Breast epithelium (tissue), 4 donors: ENCODE measurements at regions not wholly inside any gene's neighbourhood (a gene's known extent, or its start where the extent isn't known, plus 50 kb on each side); places are given as distances from the start of the nearest gene placed in this dataset.

Source experiments
- DNase-seq, 2 donors: peaks; one replicate each; pipeline ENCODE4 v3.0.0-alpha.2; 2019; ENCODE audit warnings: low spot score in 2 of 2
- H3K27ac ChIP-seq, 2 donors: fragments of 200-600 bp; sonication (generic) in 1 of 2; one replicate each; pipeline ENCODE4 v1.5.1; 2016 to 2019; ENCODE audit warnings: mild to moderate bottlenecking in 1 of 2
- H3K27me3 ChIP-seq, 2 donors: fragments of 200-600 bp; sonication (generic) in 1 of 2; one replicate each; pipeline versions ENCODE4 v1.5.1 to v1.6.0; 2017 to 2019; ENCODE audit warnings: control low read depth in 1 of 2, mild to moderate bottlenecking in 1 of 2
- H3K36me3 ChIP-seq: fragments of 200-600 bp; one replicate; pipeline ENCODE4 v1.5.1; 2019
- H3K4me1 ChIP-seq, 2 donors: fragments of 200-600 bp; sonication (generic); one replicate each; pipeline ENCODE4 v1.5.1; 2016 to 2019; ENCODE audit warnings: control low read depth in 1 of 2
- H3K4me3 ChIP-seq, 3 donors: fragments of 200-600 bp; sonication (generic); 1 replicate in 2 of 3; 2 replicates in 1 of 3; pipeline ENCODE4 v1.5.1; 2016 to 2019; ENCODE audit warnings: mild to moderate bottlenecking in 3 of 3, moderate library complexity in 2 of 3
- H3K9me3 ChIP-seq, 2 donors: fragments of 200-600 bp; sonication (generic) in 1 of 2; one replicate each; pipeline ENCODE4 v1.5.1; 2016 to 2019; ENCODE audit warnings: control low read depth in 1 of 2
- POLR2A ChIP-seq: fragments of 450-650 bp; IDR thresholded peaks from one replicate; pipeline ENCODE4 v1.6.1; 2016; ENCODE audit warnings: antibody characterized with exemption, mild to moderate bottlenecking, moderate library complexity
- POLR2AphosphoS5 ChIP-seq, 3 donors: sonication (generic); formaldehyde crosslinking; IDR thresholded peaks; one replicate each; pipeline ENCODE4 v1.6.1; 2017; ENCODE audit warnings: antibody characterized with exemption in 3 of 3
- intact Hi-C: fragments of 100-400 bp; cut with DNase I; formaldehyde crosslinking; loops from one replicate; pipeline ENCODE4 v1.15.1; 2023; ENCODE audit warnings: low total_unique reads
- TF ChIP-seq, protein P1 (sequence below), 3 donors: fragments of 450-650 bp; IDR thresholded peaks; one replicate each; pipeline ENCODE4 v1.5.1; 2016 to 2017; ENCODE audit warnings: antibody characterized with exemption in 3 of 3, mild to moderate bottlenecking in 3 of 3, moderate library complexity in 3 of 3

GRCh38 chr16:63200940-63201339 lies 1164.7 kb upstream of the CDH8 start:
- Histone ChIP-seq H3K36me3 (no peaks in the 10 kb centered on the region), H3K4me3 (no peak overlapping the region), H3K27ac (no peak overlapping the region), H3K4me1 (no peaks in the 10 kb centered on the region), H3K9me3 (no peaks in the 10 kb centered on the region), H3K27me3 (no peaks in the 10 kb centered on the region)
- no peak for DNase-seq
- intact Hi-C loops = no loop called here
- TF ChIP-seq POLR2AphosphoS5 (IDR thresholded peaks at IDR 0.05) = no peak
- TF ChIP-seq POLR2A = no peak
- TF ChIP-seq, protein P1, sequence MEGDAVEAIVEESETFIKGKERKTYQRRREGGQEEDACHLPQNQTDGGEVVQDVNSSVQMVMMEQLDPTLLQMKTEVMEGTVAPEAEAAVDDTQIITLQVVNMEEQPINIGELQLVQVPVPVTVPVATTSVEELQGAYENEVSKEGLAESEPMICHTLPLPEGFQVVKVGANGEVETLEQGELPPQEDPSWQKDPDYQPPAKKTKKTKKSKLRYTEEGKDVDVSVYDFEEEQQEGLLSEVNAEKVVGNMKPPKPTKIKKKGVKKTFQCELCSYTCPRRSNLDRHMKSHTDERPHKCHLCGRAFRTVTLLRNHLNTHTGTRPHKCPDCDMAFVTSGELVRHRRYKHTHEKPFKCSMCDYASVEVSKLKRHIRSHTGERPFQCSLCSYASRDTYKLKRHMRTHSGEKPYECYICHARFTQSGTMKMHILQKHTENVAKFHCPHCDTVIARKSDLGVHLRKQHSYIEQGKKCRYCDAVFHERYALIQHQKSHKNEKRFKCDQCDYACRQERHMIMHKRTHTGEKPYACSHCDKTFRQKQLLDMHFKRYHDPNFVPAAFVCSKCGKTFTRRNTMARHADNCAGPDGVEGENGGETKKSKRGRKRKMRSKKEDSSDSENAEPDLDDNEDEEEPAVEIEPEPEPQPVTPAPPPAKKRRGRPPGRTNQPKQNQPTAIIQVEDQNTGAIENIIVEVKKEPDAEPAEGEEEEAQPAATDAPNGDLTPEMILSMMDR (IDR thresholded peaks at IDR 0.05) = no peak

GRCh38 chr16:63195336-63195735 lies 1159.1 kb upstream of the CDH8 start:
- DNase-seq = no peak
- intact Hi-C loops = no loop called here
- Histone ChIP-seq H3K36me3 (no peaks in the 10 kb centered on the region), H3K4me1 (no peaks in the 10 kb centered on the region), H3K9me3 (no peaks in the 10 kb centered on the region), H3K27me3 (no peaks in the 10 kb centered on the region), H3K27ac (no peak overlapping the region), H3K4me3 (no peak overlapping the region)
- TF ChIP-seq, protein P1 (IDR thresholded peaks at IDR 0.05) = no peak
- TF ChIP-seq POLR2A (no peak), POLR2AphosphoS5 (IDR thresholded peaks at IDR 0.05) (no peak)

GRCh38 chr16:63192980-63193379 lies 1156.7 kb upstream of the CDH8 start:
- no peak for DNase-seq
- Histone ChIP-seq H3K9me3 (no peaks in the 10 kb centered on the region), H3K4me1 (no peaks in the 10 kb centered on the region), H3K27ac (no peak overlapping the region), H3K27me3 (no peaks in the 10 kb centered on the region), H3K4me3 (no peak overlapping the region), H3K36me3 (no peaks in the 10 kb centered on the region)
- TF ChIP-seq, protein P1 (IDR thresholded peaks at IDR 0.05) = no peak
- TF ChIP-seq POLR2A = no peak
- TF ChIP-seq POLR2AphosphoS5 (IDR thresholded peaks at IDR 0.05) = no peak
- intact Hi-C loops = no loop called here

DNA sequence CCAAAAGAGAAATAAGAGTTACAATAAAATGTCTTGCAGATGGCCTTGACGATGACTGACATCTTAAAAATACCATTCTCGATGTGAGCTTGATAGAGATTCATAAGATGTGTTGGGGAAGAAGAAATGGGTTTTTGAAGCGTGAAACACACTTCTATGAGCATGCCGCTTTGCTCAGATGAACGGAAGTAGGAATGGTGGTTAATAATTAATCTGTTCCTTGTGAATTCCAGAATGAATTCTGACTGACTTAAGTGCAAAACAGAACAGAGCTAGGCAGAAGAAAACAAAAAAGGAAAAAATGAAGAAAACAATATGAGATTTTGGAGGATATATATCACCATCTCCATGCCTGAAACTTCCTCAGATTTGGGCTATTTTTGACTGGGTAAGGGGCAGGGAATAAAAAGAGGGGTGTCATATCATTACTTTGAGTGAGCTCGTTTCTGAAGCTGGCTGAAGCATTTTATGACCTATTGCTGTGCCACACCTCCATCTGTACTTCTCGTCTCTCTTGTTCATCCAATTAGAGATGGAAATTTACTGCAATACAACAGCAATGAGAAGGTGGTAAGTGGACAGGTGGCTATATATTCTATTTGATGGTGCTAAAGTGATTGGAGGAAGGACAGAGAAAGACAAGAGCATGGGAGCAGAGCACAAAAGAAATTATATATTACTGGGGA lies 1152.0 kb upstream of the CDH8 start:
- Histone ChIP-seq H3K36me3 (no peaks in the 10 kb centered on the region), H3K4me3 (no peak overlapping the region), H3K27me3 (no peaks in the 10 kb centered on the region), H3K27ac (no peak overlapping the region), H3K9me3 (no peaks in the 10 kb centered on the region), H3K4me1 (no peaks in the 10 kb centered on the region)
- intact Hi-C loops = no loop called here
- no peak for DNase-seq
- TF ChIP-seq, protein P1 (IDR thresholded peaks at IDR 0.05) = no peak
- TF ChIP-seq POLR2A (no peak), POLR2AphosphoS5 (IDR thresholded peaks at IDR 0.05) (no peak)

DNA sequence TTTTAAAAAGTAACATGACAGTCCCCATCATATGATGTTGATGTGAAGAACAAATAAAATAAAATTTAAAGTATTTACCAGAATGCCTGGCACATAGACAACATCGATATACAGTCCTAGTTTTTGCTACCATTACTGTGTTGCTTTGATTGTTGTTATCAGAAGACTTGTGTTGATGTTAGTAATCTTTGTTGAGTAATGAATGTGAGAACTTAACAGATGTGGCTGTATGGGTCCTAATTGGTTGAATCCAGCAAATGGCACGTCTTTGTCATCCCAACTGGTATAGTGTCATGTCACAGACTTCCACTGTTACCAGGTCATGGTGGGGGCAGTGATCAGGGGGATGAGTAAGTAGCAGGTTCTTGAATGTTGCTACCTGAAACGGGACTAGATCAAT lies 1151.4 kb upstream of the CDH8 start:
- no peaks in the 10 kb centered on the region for H3K9me3 ChIP-seq
- TF ChIP-seq POLR2A (no peak), POLR2AphosphoS5 (IDR thresholded peaks at IDR 0.05) (no peak)
- TF ChIP-seq, protein P1 (IDR thresholded peaks at IDR 0.05) = no peak
- H3K27ac ChIP-seq = no peak overlapping the region
- no peaks in the 10 kb centered on the region for H3K4me1 ChIP-seq
- no peaks in the 10 kb centered on the region for H3K27me3 ChIP-seq
- no peaks in the 10 kb centered on the region for H3K36me3 ChIP-seq
- intact Hi-C loops = no loop called here
- H3K4me3 ChIP-seq = no peak overlapping the region
- DNase-seq = no peak
